ENCODE measurements at regions not wholly inside any gene's neighbourhood (a gene's known extent, or its start where the extent isn't known, plus 50 kb on each side); places are given as distances from the start of the nearest gene placed in this dataset.

DNA sequence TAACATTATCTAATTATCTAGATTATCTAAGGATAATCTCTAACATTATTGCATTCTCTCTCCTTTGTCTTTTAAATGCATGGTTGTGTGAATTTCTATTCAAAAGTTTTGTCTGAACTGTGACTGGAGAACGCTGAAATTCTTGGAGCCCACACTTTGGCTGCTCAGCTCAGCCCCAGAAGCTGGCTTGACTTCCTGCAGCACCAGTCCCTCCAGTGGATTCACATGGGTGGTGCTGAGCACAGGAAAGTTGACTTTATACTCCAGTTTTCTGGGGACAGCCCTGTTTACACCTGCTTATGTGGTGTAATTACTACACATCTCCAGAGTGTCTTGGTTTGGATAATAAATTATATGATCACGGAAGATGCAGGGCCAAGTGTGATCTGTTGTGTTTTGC lies 255.1 kb upstream of the NOX3 start:
- no peaks in the 10 kb centered on the region for H3K27me3 ChIP-seq
- DNase-seq (no peak), ATAC-seq (no peak)
- H3K4me1 ChIP-seq, result no peaks in the 10 kb centered on the region
- 17% methylated on average over 2 of the region's 2 CpGs for WGBS (ENCODE audit: insufficient coverage, low coverage, low lambda C conversion rate, missing lambda C conversion rate)
- H3K9me3 ChIP-seq, result no peaks in the 10 kb centered on the region
- intact Hi-C loops (cut with DNase I), result no loop called here
- H3K27ac ChIP-seq, result no peak overlapping the region
- TF ChIP-seq, protein P1, sequence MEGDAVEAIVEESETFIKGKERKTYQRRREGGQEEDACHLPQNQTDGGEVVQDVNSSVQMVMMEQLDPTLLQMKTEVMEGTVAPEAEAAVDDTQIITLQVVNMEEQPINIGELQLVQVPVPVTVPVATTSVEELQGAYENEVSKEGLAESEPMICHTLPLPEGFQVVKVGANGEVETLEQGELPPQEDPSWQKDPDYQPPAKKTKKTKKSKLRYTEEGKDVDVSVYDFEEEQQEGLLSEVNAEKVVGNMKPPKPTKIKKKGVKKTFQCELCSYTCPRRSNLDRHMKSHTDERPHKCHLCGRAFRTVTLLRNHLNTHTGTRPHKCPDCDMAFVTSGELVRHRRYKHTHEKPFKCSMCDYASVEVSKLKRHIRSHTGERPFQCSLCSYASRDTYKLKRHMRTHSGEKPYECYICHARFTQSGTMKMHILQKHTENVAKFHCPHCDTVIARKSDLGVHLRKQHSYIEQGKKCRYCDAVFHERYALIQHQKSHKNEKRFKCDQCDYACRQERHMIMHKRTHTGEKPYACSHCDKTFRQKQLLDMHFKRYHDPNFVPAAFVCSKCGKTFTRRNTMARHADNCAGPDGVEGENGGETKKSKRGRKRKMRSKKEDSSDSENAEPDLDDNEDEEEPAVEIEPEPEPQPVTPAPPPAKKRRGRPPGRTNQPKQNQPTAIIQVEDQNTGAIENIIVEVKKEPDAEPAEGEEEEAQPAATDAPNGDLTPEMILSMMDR (IDR thresholded peaks at IDR 0.05), result no peak
- no peak for TF ChIP-seq POLR2A (IDR thresholded peaks at IDR 0.05)
- no peaks in the 10 kb centered on the region for H3K36me3 ChIP-seq
- no peak overlapping the region for H3K4me3 ChIP-seq

DNA sequence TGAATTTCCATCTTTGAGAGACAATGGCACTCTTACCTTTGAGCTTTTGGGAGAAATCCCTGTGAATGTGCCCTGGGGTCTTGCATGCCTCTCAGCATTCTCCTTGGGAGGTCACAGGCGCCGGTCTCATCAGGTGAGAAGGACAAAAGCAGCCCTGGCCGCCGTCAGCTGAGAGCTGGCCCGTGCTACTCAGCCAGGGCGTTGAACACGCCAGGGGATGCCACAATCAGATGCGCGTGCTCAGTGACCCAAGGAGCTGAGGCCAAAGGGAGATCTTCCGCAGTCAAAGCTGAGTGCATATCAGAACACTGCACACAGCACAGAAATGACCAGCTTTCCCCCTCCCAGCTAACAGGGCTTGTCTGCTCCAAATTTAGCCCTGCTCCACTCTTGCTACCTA lies 253.6 kb upstream of the NOX3 start:
- Histone ChIP-seq H3K27me3 (no peaks in the 10 kb centered on the region), H3K36me3 (no peaks in the 10 kb centered on the region), H3K9me3 (no peaks in the 10 kb centered on the region), H3K27ac (no peak overlapping the region), H3K4me1 (no peaks in the 10 kb centered on the region), H3K4me3 (no peak overlapping the region)
- no peak for TF ChIP-seq POLR2A (IDR thresholded peaks at IDR 0.05)
- TF ChIP-seq, protein P1 (IDR thresholded peaks at IDR 0.05), result no peak
- DNase-seq, result no peak
- ATAC-seq, result no peak
- intact Hi-C loops (cut with DNase I), result no loop called here
- no CpG with 5 or more reads among the region's 10 CpGs for WGBS (ENCODE audit: insufficient coverage, low coverage, low lambda C conversion rate, missing lambda C conversion rate)

DNA sequence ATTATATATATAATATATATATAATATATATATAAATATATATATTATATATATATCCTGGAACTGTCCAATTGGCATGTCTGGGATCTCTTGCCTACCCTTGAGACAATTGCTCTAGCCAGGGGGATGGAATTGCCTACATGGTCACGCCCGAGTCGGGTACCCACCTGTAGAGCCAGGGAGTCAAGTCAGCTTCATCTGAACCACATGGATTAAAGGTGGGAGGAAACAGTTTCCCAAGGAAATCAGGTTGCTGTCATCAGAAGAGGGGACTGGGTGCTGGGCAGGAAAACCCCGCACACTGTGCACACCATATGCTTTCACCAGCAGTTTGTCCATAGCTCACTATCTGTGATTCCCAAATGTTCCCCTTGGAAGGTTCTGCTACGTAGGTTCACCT lies 252.5 kb upstream of the NOX3 start:
- WGBS (ENCODE audit: insufficient coverage, low coverage, low lambda C conversion rate, missing lambda C conversion rate), result 100% methylated on average over 3 of the region's 5 CpGs
- Histone ChIP-seq H3K27me3 (no peaks in the 10 kb centered on the region), H3K9me3 (no peaks in the 10 kb centered on the region), H3K4me3 (no peak overlapping the region), H3K36me3 (no peaks in the 10 kb centered on the region), H3K27ac (no peak overlapping the region), H3K4me1 (no peaks in the 10 kb centered on the region)
- no peak for TF ChIP-seq POLR2A (IDR thresholded peaks at IDR 0.05)
- TF ChIP-seq, protein P1 (IDR thresholded peaks at IDR 0.05), result no peak
- ATAC-seq, result no peak
- intact Hi-C loops (cut with DNase I), result no loop called here
- DNase-seq, result no peak

DNA sequence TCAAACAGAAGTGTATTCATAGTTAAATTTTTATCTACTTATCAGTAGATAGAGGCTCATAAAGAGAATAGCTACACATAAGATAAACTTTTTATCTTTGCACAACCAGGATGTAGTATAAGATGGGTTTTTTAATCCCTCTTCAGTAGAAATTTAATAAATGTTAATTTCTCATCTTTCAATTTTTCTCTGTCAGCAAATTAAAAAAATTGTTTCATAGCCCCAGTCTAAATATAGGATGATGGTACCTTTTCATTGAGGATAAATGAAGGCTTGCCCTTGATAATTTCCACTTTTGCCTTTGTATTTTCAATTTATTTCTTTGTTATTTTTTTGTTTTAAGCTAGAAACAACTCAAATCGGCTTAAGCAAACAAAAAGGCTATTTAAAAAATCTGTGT lies 251.2 kb upstream of the NOX3 start:
- intact Hi-C loops (cut with DNase I), result no loop called here
- H3K4me1 ChIP-seq, result no peaks in the 10 kb centered on the region
- no peak for TF ChIP-seq POLR2A (IDR thresholded peaks at IDR 0.05)
- TF ChIP-seq, protein P1 (IDR thresholded peaks at IDR 0.05), result no peak
- H3K36me3 ChIP-seq, result no peaks in the 10 kb centered on the region
- no peak for ATAC-seq
- H3K4me3 ChIP-seq, result no peak overlapping the region
- no peaks in the 10 kb centered on the region for H3K9me3 ChIP-seq
- no peak overlapping the region for H3K27ac ChIP-seq
- DNase-seq, result no peak
- 76% methylated on average over 1 of the region's 1 CpG for WGBS (ENCODE audit: insufficient coverage, low coverage, low lambda C conversion rate, missing lambda C conversion rate)
- H3K27me3 ChIP-seq, result no peaks in the 10 kb centered on the region

DNA sequence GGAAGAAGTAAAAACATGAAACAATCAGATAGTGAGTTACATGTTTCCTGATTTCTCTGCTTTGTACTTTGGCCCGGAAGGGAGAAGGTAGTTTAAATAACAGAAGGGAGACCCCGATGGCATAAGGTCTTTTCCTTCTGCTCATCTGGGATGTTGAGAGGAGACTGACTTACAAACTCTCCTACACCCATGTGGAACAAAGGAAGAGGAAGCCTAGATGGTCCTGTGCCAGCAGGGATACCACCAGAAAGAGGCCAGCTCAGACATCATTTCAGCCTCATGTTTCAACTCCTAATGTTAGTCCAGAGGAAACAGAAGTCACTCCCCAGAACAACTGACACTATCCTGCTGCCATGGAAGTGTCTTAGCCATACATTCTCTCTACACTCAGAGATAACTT lies 250.7 kb upstream of the NOX3 start:
- H3K4me1 ChIP-seq, result no peaks in the 10 kb centered on the region
- ATAC-seq (no peak), DNase-seq (no peak)
- H3K27me3 ChIP-seq, result no peaks in the 10 kb centered on the region
- H3K9me3 ChIP-seq, result no peaks in the 10 kb centered on the region
- H3K27ac ChIP-seq, result no peak overlapping the region
- intact Hi-C loops (cut with DNase I), result no loop called here
- no peak for TF ChIP-seq POLR2A (IDR thresholded peaks at IDR 0.05)
- TF ChIP-seq, protein P1 (IDR thresholded peaks at IDR 0.05), result no peak
- no peak overlapping the region for H3K4me3 ChIP-seq
- H3K36me3 ChIP-seq, result no peaks in the 10 kb centered on the region
- whole genome bisulfite sequencing (ENCODE audit: insufficient coverage, low coverage, low lambda C conversion rate, missing lambda C conversion rate), result 28% methylated on average over 2 of the region's 2 CpGs
